NCI-H2196 (cell line): ENCODE measurements at regions not wholly inside any gene's neighbourhood (a gene's known extent, or its start where the extent isn't known, plus 50 kb on each side); places are given as distances from the start of the nearest gene placed in this dataset.

ENCODE experiments used
- DNase-seq: peaks from one replicate; lab custom pipeline; 2025; ENCODE audit not compliant: unreplicated experiment; lab: John Stamatoyannopoulos, UW

DNA sequence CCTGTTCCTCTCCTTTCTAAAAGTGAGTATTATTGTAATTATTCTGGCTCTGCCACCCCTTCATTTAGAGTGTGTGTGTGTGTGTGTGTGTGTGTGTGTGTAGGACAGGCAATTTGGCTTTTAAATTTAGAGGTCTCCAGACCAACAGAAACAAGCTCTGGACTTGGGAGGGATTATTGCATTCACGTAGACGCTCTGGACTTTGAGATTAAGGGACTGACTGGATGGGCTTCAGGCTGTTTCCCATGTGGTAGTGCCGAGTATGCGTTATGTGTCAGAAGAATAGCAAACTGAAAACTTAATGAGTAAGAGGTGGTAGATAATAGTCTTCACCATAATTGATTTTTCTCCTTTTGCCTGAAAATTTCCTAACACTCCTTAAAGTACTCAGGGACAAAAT is 281.9 kb downstream of the USP25 start:
- no peak for DNase-seq

DNA sequence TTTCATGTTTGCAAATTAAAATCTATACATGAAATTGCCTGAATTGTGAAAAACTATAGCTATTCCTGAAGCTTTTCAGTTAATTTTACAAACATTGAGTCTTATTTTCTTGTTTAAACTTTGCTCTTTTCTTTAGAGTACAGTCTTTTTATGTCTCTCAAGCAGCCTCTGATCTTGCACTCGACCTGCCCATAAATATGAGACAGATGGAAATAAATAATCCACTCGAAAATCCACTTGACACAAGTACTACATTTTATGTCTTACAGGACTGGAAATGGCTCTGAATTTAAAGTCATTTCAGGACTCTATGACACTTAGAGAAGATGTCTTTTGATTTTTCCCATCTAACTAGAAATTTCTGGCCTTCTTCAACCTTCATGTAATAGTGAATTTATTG is 283.8 kb downstream of the USP25 start:
- DNase-seq, result no peak

DNA sequence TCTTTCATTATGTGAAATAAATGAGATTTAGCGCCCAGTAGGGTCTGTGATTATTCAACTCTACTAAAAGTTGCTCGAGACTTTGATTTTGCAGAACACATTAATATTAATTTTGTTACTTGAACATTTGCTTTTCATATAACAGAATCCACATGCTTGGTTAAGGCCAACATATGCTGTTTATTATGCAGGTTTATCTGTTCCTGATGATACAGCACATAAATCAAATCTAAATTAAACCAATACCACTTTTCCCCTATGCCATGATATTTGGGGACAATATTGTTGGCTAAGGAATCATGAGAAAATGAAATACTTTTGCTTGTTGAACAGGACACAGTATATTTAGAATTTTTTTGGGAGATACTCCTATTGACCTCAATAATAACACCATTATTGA is 291.1 kb downstream of the USP25 start:
- no peak for DNase-seq

DNA sequence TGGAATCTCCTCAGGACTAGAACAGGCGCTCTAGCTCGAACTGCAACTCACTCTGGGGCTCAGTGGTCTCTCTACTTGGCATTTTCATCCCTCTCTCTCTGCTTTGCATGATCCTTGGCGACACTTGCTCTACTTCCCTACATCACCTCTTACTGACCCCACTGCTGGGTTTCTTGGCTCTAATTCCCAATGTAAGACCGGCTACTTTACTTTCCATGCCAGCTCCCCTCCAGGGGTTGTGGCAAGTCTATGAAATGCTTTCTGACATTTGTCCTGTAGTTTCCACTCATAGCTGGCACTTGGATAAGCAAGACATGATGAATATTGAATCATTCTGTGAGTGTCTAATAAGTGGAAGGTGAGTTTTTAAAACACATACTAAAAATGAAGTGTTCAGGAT is 292.3 kb downstream of the USP25 start:
- DNase-seq, result no peak

DNA sequence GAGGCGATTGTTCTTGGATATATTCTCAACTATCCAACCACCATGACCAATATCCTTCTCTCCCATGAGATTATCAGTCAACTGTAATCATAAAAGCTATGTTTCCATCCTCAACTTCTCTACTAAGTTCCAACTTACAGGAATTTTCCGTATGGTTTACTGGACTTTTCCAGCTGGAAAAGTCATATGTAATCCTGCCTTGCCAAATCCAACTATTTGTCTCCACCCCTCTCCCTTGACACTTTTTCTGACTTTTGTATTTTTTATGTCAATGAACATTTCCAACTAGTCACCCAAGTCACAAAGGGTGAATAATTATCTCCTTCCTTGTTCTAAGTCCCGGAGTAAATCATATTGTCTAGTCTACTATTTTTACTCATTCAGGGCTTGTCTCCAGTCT is 293.1 kb downstream of the USP25 start:
- DNase-seq, result no peak

DNA sequence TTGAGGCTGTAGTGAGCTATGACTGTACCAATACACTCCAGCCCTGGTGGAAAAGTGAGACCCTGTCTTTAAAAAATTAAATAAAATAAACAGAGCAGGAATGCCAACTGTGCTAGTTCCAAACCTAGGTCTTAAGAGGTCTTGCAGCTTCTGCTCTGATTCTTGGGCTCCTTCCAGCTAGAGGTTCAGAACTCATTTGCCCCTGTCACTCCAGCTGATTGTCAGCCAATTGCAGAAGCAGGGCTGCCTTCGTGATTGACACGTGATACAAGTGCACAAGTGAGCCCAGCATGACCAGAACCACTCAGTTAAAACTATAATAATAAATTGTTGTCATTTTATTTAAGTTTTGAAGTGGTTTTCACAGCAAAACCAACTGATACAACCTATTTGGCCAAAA is 298.4 kb downstream of the USP25 start:
- no peak for DNase-seq

DNA sequence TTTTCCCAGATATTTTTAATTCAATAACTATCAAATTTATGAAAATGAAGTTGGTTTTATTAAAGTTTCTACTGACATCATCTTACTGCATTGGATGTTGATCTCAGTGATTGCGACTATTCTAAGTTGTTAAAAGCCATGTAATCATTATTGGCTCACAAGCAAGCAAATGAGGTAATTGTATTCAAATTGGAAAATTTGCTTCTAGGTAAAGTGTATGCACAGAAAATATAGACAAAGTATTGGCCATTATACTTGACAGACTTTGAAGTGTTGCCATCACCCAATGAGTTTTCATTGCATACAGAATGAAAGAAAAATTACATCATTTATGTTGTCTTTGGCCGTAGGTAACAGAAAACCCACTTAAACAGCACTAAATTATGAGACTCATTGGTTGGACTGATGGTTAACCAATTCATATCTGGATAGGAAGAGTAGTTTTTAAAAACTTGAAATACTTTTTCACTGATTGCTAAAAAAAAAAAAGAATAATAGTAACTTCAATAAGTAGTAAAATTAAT is 299.2 kb downstream of the USP25 start:
- no peak for DNase-seq

DNA sequence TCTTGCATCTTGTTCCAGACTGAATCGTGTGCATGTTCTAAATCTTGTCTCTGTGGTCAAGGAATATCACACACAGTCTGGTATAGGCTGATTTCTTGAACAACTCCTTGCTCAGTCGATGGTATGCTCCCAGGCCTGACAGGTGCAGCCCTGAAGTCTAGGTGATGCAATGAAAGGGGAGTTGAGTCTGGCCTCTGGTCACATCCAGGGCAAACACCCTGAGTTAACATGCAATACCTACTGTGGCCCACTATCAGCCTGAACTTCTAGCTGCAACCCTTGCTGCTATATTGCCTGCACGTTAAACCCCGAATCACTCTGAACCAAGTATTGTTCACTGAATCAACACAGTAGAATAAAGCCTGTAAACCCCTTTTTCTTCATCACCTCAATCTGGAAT is 303.4 kb downstream of the USP25 start:
- DNase-seq, result no peak

DNA sequence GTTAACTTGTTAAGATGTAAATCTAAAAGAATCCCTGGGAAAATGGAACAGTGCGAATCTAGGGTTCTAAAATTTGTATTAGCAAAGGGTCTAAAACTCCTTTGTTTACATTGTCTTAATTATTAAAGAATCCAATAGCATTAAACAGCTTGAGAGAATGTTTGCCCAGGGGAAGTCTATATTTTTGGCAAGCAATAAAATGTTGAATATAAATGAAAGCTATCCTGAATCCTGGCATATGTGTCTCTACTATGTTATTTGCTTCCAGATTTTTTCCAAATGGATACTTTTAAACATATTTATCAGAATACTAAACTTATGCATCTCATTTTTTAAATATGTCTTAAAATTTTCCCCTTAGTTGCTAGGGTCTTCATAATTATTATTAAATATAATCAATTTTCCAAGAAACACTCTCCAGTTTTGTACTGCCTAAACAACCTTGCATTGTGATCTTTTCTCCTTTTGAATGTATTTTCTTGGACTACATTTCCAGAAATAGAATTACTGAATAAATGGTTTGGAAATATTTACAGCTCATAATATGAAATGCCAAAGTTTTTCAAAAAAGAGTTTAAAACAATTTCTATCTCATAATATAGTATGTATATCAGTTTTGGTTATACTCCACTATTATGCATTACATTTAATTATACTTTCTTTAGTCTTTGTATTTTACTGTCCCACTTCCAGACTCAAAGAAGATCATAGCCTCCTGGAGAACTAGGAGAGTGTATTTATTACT is 304.8 kb downstream of the USP25 start:
- DNase-seq, result no peak

DNA sequence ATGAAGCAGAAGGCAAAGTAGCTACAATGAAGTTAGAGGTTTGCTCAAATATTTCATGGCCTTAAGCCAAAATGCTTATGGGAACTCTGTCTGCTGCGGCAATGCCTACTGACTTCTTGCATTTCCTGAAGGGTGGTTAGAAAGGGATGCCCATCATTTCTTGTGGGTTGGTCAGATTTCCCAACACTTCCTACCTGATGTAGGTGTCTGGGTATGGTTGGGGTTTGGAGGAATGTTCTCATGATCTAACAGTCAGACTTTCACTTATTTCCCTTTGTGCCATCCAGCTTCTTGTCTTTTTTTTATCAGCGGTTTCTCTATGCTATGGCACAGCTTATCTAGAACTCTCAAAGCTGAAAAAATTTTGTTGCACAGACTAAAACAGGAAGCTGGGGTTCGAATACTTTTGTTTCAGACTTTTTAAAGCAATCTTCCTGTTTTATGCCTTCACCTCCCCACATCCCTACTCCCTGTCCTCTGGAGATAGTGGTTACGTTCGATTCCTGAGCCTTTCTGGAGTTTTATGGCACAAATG is 307.7 kb downstream of the USP25 start:
- no peak for DNase-seq

DNA sequence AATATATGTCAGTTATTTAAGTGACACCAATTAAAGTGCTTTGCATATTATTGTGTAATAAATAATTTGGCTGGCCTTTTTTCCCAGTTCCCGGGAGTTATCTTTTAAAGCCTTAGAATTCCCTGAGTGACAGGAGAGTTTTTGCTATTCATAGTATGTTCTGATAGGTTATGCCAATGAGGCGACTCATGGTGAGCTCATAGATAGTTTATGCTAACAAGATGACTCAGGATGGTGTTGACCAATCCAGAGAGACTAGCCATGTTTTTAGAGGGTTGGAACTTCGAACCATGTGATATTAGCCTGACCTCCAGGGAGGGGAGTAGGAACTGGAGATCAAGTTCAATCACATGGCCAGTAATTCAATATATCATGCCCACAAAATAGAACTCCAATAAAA is 310.8 kb downstream of the USP25 start:
- no peak for DNase-seq

DNA sequence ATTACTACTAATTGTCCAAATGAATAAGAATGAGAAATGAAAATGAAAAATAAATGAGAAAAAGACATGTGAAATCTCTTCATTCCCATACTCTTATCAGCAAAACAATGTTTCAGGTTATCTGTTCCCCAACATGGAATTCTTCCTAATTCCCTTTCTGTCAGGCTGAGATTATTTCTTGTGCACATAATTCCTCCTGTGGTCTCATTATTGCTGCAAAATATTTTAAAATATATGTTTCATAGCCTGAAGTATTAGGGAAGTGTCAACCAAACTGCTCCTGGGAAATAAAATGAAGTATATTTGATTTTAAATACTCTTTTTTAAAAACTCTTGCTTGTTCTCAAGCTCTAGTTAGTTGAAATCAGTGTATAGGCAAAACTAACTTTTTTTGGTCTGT is 314.9 kb downstream of the USP25 start:
- DNase-seq, result no peak

DNA sequence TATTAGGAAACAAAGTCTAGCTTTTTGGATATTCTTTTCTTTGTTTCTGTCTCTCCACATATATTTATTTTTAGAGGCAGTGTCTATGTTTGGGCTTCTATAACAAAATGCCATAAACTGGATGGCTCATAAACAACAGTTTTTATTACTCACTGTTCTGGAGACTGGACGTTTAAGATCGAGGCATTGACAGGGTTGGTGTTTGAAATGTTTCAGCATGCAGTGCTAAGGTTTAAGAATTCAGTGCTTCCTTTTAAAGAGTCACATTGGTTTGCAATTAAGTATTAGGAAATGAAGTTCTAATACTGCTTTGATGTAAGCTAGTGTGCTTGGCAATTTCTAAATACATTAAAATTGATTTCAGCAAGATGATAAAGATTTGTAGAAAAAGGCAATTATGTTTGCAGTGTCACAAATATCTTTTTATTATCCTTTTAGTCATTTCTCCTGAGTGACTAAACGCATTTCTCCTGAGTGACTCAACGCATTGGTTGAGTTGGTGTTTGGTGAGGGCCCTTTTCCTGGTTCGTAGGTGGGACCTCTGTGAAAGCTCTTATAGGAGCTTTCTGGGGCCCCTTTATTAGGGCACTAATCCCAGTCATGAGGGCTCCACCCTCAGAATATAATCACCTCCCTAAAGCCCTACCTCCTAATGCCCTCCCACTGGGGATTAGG is 317.0 kb downstream of the USP25 start:
- DNase-seq, result no peak

DNA sequence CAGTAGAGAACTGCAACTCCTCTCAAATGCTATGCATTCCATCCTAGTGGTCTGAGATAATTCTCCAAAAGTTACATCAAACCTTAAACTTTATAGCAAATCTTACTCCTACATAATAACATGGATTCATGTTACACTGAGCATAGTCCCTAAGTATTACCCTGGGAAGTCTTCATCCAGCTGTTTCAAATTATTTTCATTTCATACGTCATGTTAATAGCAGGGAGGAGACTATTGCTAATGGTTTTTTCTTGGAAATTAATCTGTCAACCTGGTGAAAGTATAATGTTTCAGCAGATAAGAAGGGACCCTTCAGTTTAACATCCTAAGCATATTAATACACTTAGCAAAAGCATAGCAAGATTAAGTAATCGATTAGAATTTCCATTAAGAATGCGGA is 318.1 kb downstream of the USP25 start:
- DNase-seq, result no peak

DNA sequence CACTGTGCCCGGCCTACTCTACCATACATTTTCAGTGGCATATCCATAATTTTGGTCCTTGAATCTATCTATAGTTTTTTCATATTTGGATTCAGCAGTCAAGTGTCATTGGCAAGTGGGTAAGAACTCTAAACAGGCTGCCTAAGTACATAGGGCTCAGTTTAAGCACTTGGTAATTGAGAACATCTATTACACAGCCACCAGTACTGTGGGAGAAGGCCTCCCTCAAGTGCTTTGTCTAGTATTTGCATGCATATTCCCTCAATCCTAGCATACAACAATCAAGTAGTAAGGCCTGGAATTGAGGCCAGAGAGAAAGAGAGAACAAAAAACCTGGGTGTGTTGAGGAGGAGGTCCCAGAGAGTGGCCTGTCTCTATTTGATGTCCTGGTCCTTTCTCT is 325.2 kb downstream of the USP25 start:
- DNase-seq, result no peak

DNA sequence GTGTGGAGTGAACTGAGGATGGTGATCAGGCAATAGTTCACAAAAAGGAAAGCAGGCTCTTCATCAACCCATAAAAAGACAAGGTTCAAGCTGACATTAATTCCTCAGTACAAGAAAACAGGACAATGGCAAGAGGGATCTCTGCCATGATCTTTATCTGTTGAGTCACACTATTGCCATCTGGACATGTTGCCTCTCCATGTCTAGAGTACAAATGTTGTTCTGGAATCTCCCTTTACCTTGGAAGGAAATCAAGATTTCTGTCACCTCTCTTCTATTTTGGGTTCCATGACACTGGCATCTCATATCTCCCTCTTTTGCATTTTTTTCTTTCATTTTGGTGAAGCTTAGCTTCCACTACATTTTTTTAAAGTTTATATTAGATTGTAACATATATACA is 329.1 kb downstream of the USP25 start:
- no peak for DNase-seq

DNA sequence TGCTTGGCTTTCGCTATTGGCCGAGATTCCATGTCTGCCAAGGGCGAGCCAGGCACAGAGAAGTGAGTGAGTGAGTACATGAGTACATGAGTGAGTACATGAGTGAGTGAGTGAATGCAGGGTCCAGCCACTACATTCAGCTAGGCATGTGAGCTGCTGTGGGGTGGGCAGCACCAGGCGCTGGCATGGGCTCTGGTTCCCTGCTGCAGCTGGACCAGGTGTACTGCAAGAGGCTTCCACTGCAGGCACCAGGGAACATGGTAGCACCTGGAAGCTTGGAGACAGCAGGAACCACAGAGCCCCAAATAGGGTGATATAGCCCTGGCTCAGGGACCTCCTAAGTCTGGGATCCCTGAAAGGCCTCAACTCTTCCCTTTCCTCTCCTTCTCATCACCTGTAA is 330.2 kb downstream of the USP25 start:
- no peak for DNase-seq

DNA sequence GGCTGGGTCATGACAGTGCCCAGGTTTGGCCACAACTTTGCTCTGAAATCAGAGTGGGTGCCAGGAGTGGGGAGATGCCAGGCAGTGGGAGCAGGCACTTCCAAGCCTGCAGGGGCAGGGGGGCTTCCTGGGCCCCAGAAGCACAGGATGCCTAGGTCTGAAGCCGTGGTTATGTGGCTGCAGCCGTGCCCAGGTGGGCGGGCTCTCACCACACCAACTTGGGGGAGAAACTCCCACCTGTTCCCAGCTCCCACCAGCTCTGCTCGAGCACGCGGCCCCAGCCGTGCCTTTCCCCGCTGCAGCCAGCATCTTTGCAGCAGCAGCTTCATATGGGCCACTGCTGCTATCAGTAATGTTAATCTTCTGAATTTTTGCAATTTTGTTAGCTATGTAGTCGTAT is 331.4 kb downstream of the USP25 start:
- DNase-seq, result no peak

DNA sequence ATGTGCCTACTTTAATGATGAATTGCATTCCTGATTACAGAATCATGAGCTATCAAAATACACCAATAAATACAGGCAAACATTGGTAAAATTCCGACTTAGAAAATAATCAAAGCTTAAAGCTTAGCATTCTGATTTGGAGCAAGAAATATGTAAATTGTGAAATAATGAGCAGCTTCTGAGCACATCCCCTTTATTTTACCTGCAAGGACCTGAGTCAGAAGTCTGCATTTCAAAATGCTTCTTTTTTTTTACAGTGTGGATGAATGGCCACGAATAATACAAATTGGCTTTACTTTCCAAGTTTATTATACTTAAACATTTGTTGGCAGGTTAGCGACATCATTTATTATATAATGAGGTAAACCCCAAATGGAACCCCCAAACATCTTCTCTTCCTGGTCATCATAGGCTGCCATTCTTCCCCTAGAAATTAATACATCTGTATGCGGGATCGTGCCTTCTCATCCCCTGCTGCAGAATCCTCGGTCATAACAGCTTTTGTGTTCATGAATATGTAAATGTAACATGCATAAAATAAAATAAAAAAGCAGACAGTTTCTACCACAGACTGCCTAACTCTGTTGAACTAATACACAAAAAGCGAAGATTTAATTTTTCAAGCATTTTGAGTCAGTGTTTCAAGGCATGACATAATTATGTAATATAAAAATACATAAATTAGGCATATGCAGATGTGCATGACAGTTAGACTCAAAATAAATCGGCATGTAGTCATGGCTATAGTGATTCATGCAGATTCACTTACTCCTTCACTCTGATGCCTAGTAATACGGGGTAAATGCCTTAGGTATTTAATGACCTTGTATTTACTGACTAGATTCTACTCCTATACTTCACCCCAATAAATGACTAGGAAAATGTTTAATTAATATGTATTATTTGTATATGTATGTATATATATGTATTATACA is 339.7 kb downstream of the USP25 start:
- no peak for DNase-seq

DNA sequence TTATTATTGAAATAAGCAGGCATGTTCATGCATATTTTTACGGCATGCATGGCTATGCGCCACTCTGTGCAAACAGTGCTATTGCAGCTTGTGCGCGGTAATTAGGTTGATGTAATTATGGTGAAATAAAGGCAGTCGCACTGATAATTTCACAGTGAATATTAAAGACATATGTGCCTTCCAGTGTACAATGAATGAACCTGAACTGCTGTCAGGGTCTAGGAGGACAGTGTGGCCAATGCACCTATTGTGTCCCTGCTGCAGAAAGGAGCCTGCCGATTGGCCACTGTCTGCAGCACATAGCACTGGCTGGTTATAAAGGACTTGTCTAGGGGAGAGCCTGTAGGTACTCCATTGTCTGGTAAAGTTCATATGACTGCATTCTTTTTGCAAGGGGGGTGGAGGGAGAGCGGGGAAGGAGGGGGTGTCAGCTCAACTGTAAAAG is 340.4 kb downstream of the USP25 start:
- DNase-seq, result no peak

DNA sequence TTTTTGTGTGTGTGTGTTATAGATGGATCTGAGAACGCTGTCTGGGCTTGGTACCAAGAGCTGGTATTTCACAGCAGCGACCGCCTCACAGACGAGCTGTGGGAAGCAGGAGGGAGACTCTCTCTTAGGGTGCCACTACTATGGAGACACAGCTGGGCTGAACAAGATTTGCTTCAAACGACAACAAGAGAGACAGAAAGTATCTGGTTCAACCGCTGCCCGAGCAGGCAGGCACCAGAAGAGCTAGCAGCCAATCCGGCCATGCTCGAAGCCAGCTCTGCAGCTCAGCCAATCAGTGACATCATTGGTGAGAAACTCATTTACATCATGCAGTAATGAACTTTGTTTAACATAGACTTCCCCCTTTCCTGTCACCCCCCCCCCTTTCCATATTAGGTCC is 341.3 kb downstream of the USP25 start:
- no peak for DNase-seq
